DOHH2 (cell line): ENCODE measurements at regions not wholly inside any gene's neighbourhood (a gene's known extent, or its start where the extent isn't known, plus 50 kb on each side); places are given as distances from the start of the nearest gene placed in this dataset.

Experiments used
- CTCF ChIP-seq: fragments of 200-600 bp; sonication (generic); IDR thresholded peaks from one replicate; pipeline ENCODE4 v1.5.1; 2014; ENCODE audit warnings: antibody characterized with exemption, mild to moderate bottlenecking, low read depth, low read length; ENCODE audit not compliant: poor library complexity, severe bottlenecking
- EZH2phosphoT487 ChIP-seq: fragments of 200-600 bp; sonication (generic); IDR thresholded peaks from 2 replicates; pipeline ENCODE4 v1.6.1; 2017; ENCODE audit warnings: borderline replicate concordance, mild to moderate bottlenecking, antibody characterized with exemption, low read length, moderate library complexity, mixed read lengths

GRCh38 chr3:162441716-162442115, 945.1 kb downstream of the OTOL1 start:
- TF ChIP-seq CTCF (no peak), EZH2phosphoT487 (no peak)
